Breast epithelium (tissue), 4 donors: ENCODE measurements at regions not wholly inside any gene's neighbourhood (a gene's known extent, or its start where the extent isn't known, plus 50 kb on each side); places are given as distances from the start of the nearest gene placed in this dataset.
"Not testable (repeated sequence)": the region's sequence is repeated elsewhere in the genome, so short reads cannot be mapped to it uniquely, and the experiment has no call there.

ENCODE experiments used
- DNase-seq, 2 donors: peaks; one replicate each; pipeline ENCODE4 v3.0.0-alpha.2; 2019; ENCODE audit warnings: low spot score in 2 of 2
- H3K27ac ChIP-seq, 2 donors: fragments of 200-600 bp; sonication (generic) in 1 of 2; one replicate each; pipeline ENCODE4 v1.5.1; 2016 to 2019; ENCODE audit warnings: mild to moderate bottlenecking in 1 of 2
- H3K27me3 ChIP-seq, 2 donors: fragments of 200-600 bp; sonication (generic) in 1 of 2; one replicate each; pipeline versions ENCODE4 v1.5.1 to v1.6.0; 2017 to 2019; ENCODE audit warnings: control low read depth in 1 of 2, mild to moderate bottlenecking in 1 of 2
- H3K36me3 ChIP-seq: fragments of 200-600 bp; one replicate; pipeline ENCODE4 v1.5.1; 2019
- H3K4me1 ChIP-seq, 2 donors: fragments of 200-600 bp; sonication (generic); one replicate each; pipeline ENCODE4 v1.5.1; 2016 to 2019; ENCODE audit warnings: control low read depth in 1 of 2
- H3K4me3 ChIP-seq, 3 donors: fragments of 200-600 bp; sonication (generic); 1 replicate in 2 of 3; 2 replicates in 1 of 3; pipeline ENCODE4 v1.5.1; 2016 to 2019; ENCODE audit warnings: mild to moderate bottlenecking in 3 of 3, moderate library complexity in 2 of 3
- H3K9me3 ChIP-seq, 2 donors: fragments of 200-600 bp; sonication (generic) in 1 of 2; one replicate each; pipeline ENCODE4 v1.5.1; 2016 to 2019; ENCODE audit warnings: control low read depth in 1 of 2
- CTCF ChIP-seq, 3 donors: fragments of 450-650 bp; IDR thresholded peaks; one replicate each; pipeline ENCODE4 v1.5.1; 2016 to 2017; ENCODE audit warnings: antibody characterized with exemption in 3 of 3, mild to moderate bottlenecking in 3 of 3, moderate library complexity in 3 of 3
- POLR2A ChIP-seq: fragments of 450-650 bp; IDR thresholded peaks from one replicate; pipeline ENCODE4 v1.6.1; 2016; ENCODE audit warnings: antibody characterized with exemption, mild to moderate bottlenecking, moderate library complexity
- POLR2AphosphoS5 ChIP-seq, 3 donors: sonication (generic); formaldehyde crosslinking; IDR thresholded peaks; one replicate each; pipeline ENCODE4 v1.6.1; 2017; ENCODE audit warnings: antibody characterized with exemption in 3 of 3
- intact Hi-C: fragments of 100-400 bp; cut with DNase I; formaldehyde crosslinking; loops from one replicate; pipeline ENCODE4 v1.15.1; 2023; ENCODE audit warnings: low total_unique reads

DNA sequence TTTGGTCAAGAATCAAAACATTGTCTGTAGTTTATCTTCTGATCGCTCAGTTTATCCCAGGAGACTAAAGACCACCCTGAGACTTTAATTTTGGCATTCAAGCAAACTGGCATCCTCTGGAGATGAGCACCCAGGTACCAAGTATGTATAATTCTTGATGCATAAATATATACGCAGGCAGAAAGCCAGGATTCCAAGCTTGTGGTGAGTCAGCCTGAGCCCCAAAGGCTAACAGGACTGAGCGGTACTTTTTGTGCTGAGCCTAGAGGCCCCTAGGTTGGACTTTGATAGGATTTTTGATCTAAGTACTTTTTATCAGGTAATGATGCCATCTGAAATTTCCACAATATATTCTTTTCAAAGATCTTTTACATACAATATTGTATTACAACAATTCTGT lies 301.3 kb downstream of the TFAP2B start:
- Histone ChIP-seq H3K27ac (no peak overlapping the region), H3K4me1 (no peaks in the 10 kb centered on the region), H3K27me3 (no peaks in the 10 kb centered on the region), H3K36me3 (no peaks in the 10 kb centered on the region), H3K9me3 (no peaks in the 10 kb centered on the region), H3K4me3 (no peak overlapping the region)
- no peak for TF ChIP-seq POLR2A
- no peak for TF ChIP-seq POLR2AphosphoS5 (IDR thresholded peaks at IDR 0.05)
- no peak for TF ChIP-seq CTCF (IDR thresholded peaks at IDR 0.05)
- intact Hi-C loops = no loop called here
- DNase-seq = no peak

GRCh38 chr6:51121380-51121976 lies 302.8 kb downstream of the TFAP2B start:
- DNase-seq, H3K4me1 ChIP-seq, H3K9me3 ChIP-seq, H3K36me3 ChIP-seq, H3K27ac ChIP-seq, intact Hi-C loops, H3K4me3 ChIP-seq, H3K27me3 ChIP-seq: not testable (repeated sequence)

DNA sequence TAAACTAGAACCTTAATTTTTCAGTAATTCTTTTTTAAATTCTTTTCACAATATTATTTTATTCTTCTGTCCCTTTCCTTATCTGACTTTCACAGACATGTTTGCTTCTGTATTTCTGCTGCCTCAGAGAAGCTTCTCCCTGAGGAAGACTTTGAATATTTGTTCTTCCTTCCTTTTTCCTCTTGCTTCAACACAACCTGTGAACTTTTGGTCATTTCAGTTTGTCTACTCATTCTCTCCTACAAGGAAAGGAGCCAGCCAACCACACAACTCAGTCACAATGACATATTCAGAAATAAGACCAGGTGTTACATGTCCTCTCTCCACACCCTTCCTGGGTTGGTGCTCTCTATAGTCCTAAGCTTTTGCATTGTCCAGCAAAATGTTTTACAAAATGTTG lies 310.4 kb downstream of the TFAP2B start:
- Histone ChIP-seq H3K4me3 (no peak overlapping the region), H3K9me3 (peaks cover 0 to 7% of the 10 kb centered on the region in 2 donors), H3K36me3 (no peaks in the 10 kb centered on the region), H3K27ac (no peak overlapping the region), H3K4me1 (no peaks in the 10 kb centered on the region), H3K27me3 (no peaks in the 10 kb centered on the region)
- no peak for DNase-seq
- TF ChIP-seq POLR2A (no peak), CTCF (IDR thresholded peaks at IDR 0.05) (no peak), POLR2AphosphoS5 (IDR thresholded peaks at IDR 0.05) (no peak)
- intact Hi-C loops = no loop called here

GRCh38 chr6:51137777-51138176 lies 319.1 kb downstream of the TFAP2B start:
- no peaks in the 10 kb centered on the region for H3K36me3 ChIP-seq
- H3K4me3 ChIP-seq = no peak overlapping the region
- no peak for DNase-seq
- no peak overlapping the region for H3K27ac ChIP-seq
- intact Hi-C loops = no loop called here
- H3K9me3 ChIP-seq = peaks cover 0 to 3% of the 10 kb centered on the region in 2 donors
- no peaks in the 10 kb centered on the region for H3K4me1 ChIP-seq
- TF ChIP-seq CTCF (IDR thresholded peaks at IDR 0.05) (no peak), POLR2A (no peak), POLR2AphosphoS5 (IDR thresholded peaks at IDR 0.05) (no peak)
- H3K27me3 ChIP-seq = no peaks in the 10 kb centered on the region

DNA sequence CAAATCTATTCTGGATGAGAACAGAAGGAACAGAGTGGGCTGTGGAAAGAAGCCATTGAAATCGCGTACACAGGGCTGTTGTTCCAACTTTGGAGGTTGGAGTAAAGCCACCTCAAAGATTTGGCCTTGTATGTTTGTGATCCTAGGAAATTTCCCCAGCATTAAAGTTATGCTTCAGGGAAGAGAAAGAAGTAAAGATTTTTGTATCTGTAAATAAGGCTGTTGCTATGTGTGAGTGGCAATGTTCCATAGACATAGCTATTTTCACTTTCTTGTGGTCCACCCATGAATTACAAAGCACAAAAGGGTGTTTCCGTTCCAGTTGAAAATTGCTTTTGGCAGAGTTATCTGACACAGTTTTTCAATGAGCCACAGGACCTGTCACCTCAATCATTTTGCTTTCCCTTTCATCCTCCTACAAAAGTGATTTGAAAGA lies 321.3 kb downstream of the TFAP2B start:
- H3K4me3 ChIP-seq = no peak overlapping the region
- no peaks in the 10 kb centered on the region for H3K27me3 ChIP-seq
- H3K9me3 ChIP-seq = peaks cover 0 to 3% of the 10 kb centered on the region in 2 donors
- peak in 1 of 2 donors; percentile 20 for DNase-seq
- peak overlapping the region; percentile 63 to 68 for H3K27ac ChIP-seq
- TF ChIP-seq POLR2AphosphoS5 (IDR thresholded peaks at IDR 0.05) (no peak), CTCF (IDR thresholded peaks at IDR 0.05) (no peak), POLR2A (no peak)
- no peaks in the 10 kb centered on the region for H3K36me3 ChIP-seq
- no peaks in the 10 kb centered on the region for H3K4me1 ChIP-seq
- intact Hi-C loops = no loop called here

- intact Hi-C loops = no loop called here
- no peak overlapping the region for H3K4me3 ChIP-seq
- no peak overlapping the region for H3K27ac ChIP-seq
- H3K27me3 ChIP-seq = no peaks in the 10 kb centered on the region
- no peaks in the 10 kb centered on the region for H3K4me1 ChIP-seq
- H3K9me3 ChIP-seq = no peaks in the 10 kb centered on the region
- H3K36me3 ChIP-seq = no peaks in the 10 kb centered on the region
- no peak for TF ChIP-seq CTCF (IDR thresholded peaks at IDR 0.05)
- no peak for TF ChIP-seq POLR2AphosphoS5 (IDR thresholded peaks at IDR 0.05)
- TF ChIP-seq POLR2A = no peak
- no peak for DNase-seq
Measured at GRCh38 chr6:51141080-51141479, 322.4 kb downstream of the TFAP2B start.
